IgD-negative memory B cell (primary cell): ENCODE measurements at regions not wholly inside any gene's neighbourhood (a gene's known extent, or its start where the extent isn't known, plus 50 kb on each side); places are given as distances from the start of the nearest gene placed in this dataset.
"Not testable (repeated sequence)": the region's sequence is repeated elsewhere in the genome, so short reads cannot be mapped to it uniquely, and the experiment has no call there.

Source experiments
- H3K27ac Mint-ChIP-seq, 3 donors: one replicate each; pipeline ENCODE4 v1.8.0; 2020 to 2022; ENCODE audit warnings: mild to moderate bottlenecking in 3 of 3, mixed read lengths in 3 of 3, moderate library complexity in 1 of 3
- H3K27me3 Mint-ChIP-seq: one replicate; pipeline ENCODE4 v1.8.0; 2021; ENCODE audit warnings: mixed read lengths
- H3K36me3 Mint-ChIP-seq: one replicate; pipeline ENCODE4 v1.8.0; 2020; ENCODE audit warnings: mild to moderate bottlenecking, mixed read lengths
- H3K4me1 Mint-ChIP-seq, 3 donors: one replicate each; pipeline ENCODE4 v1.8.0; 2020 to 2022; ENCODE audit warnings: mixed read lengths in 3 of 3, mild to moderate bottlenecking in 1 of 3
- H3K4me3 Mint-ChIP-seq, 4 donors: one replicate each; pipeline ENCODE4 v1.8.0; 2020 to 2022; ENCODE audit warnings: mild to moderate bottlenecking in 4 of 4, mixed read lengths in 4 of 4, moderate library complexity in 3 of 4
- H3K9me3 Mint-ChIP-seq, 3 donors: one replicate each; pipeline ENCODE4 v1.8.0; 2020 to 2021; ENCODE audit warnings: mixed read lengths in 3 of 3, mild to moderate bottlenecking in 1 of 3

DNA sequence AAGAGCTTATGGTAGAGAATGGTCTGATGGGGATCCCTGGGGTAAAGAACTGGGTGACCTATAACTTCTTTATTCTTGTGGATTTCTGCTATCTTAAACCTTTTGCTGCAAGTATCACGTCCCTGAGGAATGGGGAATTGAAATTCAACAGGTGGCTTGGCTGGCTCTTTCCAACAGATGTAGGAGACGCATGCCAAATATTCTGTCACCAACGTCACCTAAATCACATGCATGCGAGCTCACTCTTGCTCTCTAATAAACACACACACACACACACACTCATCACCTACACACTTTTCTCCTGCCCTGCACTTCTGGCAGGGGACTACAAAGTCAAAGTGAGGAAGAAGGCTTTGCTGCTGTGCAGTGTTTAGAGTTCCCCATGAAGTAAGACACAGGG is 145.8 kb upstream of the NECTIN3 start:
- Mint-ChIP-seq H3K27me3 (no peaks in the 10 kb centered on the region), H3K4me1 (no peaks in the 10 kb centered on the region), H3K36me3 (no peaks in the 10 kb centered on the region), H3K9me3 (no peaks in the 10 kb centered on the region), H3K4me3 (no peak overlapping the region), H3K27ac (no peak overlapping the region)

- no peak overlapping the region for H3K27ac Mint-ChIP-seq
- H3K4me3 Mint-ChIP-seq: no peak overlapping the region
- H3K27me3 Mint-ChIP-seq: peaks cover 1% of the 10 kb centered on the region
Observed at GRCh38 chr3:110928016-110928662, 143.5 kb upstream of the NECTIN3 start.

DNA sequence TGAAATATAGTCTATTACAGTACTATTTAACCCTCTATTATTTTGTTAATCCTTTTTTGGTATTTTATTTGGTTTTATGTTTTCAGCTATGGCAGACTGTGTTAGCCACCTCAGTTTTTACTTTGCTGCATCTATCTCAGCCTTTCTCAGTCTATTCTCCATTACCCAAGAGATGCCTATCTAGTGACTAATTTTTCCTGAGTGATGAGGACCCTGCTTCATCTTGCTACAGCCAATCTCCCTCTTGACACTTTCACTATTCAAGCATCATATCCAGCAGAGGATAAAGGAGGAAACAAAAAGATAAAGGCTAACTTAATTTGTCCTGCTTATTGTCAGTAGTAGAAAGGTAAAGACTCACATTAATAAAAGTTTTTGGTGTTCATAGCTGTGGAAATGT is 141.8 kb upstream of the NECTIN3 start:
- no peaks in the 10 kb centered on the region for H3K36me3 Mint-ChIP-seq
- peaks cover 1% of the 10 kb centered on the region for H3K27me3 Mint-ChIP-seq
- H3K4me3 Mint-ChIP-seq: no peak overlapping the region
- H3K9me3 Mint-ChIP-seq: no peaks in the 10 kb centered on the region
- no peak overlapping the region for H3K27ac Mint-ChIP-seq
- H3K4me1 Mint-ChIP-seq: no peaks in the 10 kb centered on the region

More at GRCh38 chr3:110928016-110928662, 143.5 kb upstream of the NECTIN3 start:
- Mint-ChIP-seq H3K9me3 (no peaks in the 10 kb centered on the region), H3K4me1 (no peaks in the 10 kb centered on the region), H3K36me3 (no peaks in the 10 kb centered on the region)

DNA sequence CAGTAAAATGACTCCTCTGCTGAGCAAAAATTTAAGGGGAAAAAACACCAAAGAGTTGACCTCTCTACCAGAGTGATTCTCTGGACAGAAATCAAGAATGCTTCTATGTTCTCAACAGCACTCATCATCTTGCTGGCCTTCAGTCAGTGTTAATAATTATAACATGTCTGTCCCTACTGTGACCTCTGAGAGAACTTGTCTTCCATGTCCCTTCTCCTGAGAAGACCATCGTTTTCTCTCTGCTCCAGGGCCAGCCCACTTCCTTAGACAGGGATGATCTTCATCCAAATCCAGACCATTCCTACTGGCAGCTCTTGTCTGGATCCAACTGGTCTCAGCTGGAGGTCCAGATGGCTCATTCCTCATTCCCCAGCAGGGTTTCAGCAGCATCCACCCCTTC is 139.0 kb upstream of the NECTIN3 start:
- Mint-ChIP-seq H3K27me3 (peaks cover 1% of the 10 kb centered on the region), H3K4me1 (no peaks in the 10 kb centered on the region), H3K9me3 (no peaks in the 10 kb centered on the region), H3K4me3 (no peak overlapping the region), H3K36me3 (no peaks in the 10 kb centered on the region), H3K27ac (no peak overlapping the region)

GRCh38 chr3:110933821-110934426 is 137.7 kb upstream of the NECTIN3 start:
- Mint-ChIP-seq H3K4me3 (no peak overlapping the region), H3K36me3 (no peaks in the 10 kb centered on the region), H3K4me1 (no peaks in the 10 kb centered on the region), H3K9me3 (no peaks in the 10 kb centered on the region), H3K27me3 (peaks cover 4% of the 10 kb centered on the region), H3K27ac (no peak overlapping the region)

GRCh38 chr3:110938629-110939028 is 133.0 kb upstream of the NECTIN3 start:
- peaks cover 1 to 8% (median 3%) of the 10 kb centered on the region in 3 donors for H3K9me3 Mint-ChIP-seq
- H3K4me1 Mint-ChIP-seq: no peaks in the 10 kb centered on the region
- H3K4me3 Mint-ChIP-seq: no peak overlapping the region
- H3K27me3 Mint-ChIP-seq: peaks cover 3% of the 10 kb centered on the region
- H3K27ac Mint-ChIP-seq: no peak overlapping the region
- H3K36me3 Mint-ChIP-seq: no peaks in the 10 kb centered on the region

- H3K27me3 Mint-ChIP-seq: peaks cover 3% of the 10 kb centered on the region
- H3K27ac Mint-ChIP-seq: no peak overlapping the region
- H3K36me3 Mint-ChIP-seq: no peaks in the 10 kb centered on the region
Observed at GRCh38 chr3:110940055-110940454, 131.6 kb upstream of the NECTIN3 start.

DNA sequence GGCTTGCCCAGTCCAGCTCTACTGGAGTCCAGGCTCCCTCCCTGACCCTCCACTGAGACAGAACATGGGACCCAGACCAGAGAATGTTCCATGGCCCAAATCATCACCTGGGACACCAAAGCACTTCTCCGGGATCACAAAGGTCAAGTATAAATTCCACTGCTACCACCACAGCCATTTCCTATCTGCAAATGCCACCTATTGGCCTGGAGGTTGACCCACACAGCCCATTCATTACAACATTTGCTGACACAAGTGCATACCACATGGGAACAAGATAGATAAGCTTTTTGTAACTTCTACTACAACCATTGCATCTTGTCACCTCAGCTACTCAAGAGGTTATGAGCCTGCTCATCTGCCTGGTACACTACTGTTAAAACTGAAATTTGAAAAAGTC is 126.8 kb upstream of the NECTIN3 start:
- H3K9me3 Mint-ChIP-seq: peaks cover 8 to 50% (median 14%) of the 10 kb centered on the region in 3 donors
- H3K27ac Mint-ChIP-seq: no peak overlapping the region
- H3K36me3 Mint-ChIP-seq: peaks cover 1% of the 10 kb centered on the region

More at GRCh38 chr3:110940055-110940454, 131.6 kb upstream of the NECTIN3 start:
- Mint-ChIP-seq H3K4me3 (no peak overlapping the region), H3K9me3 (peaks cover 3 to 17% (median 3%) of the 10 kb centered on the region in 3 donors), H3K4me1 (no peaks in the 10 kb centered on the region)

GRCh38 chr3:110946810-110947209 is 124.8 kb upstream of the NECTIN3 start:
- Mint-ChIP-seq H3K27me3 (no peaks in the 10 kb centered on the region), H3K9me3 (peaks cover 7 to 58% (median 13%) of the 10 kb centered on the region in 3 donors), H3K4me1 (no peaks in the 10 kb centered on the region), H3K36me3 (peaks cover 3% of the 10 kb centered on the region), H3K4me3 (no peak overlapping the region), H3K27ac (no peak overlapping the region)

More for the DNA sequence above, 126.8 kb upstream of the NECTIN3 start:
- H3K4me1 Mint-ChIP-seq: no peaks in the 10 kb centered on the region
- peak overlapping the region in 1 of 4 donors; percentile 41 for H3K4me3 Mint-ChIP-seq
- no peaks in the 10 kb centered on the region for H3K27me3 Mint-ChIP-seq

DNA sequence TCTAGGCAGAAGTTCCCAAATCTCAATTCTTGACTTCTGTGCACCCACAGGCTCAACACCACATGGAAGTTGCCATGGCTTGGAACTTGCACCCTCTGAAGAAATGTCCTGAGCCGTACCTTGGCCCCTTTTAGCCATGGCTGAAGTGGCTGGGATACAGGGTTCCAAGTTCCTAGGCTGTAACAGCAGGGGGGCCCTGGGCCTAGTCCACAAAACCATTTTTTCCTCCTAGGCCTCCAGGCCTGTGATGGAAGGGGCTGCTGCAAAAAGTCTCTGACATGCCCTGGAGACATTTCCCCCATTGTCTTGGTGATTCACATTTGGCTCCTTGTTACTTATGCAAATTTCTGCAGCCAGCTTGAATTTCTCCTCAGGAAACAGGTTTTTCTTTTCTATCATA is 122.4 kb upstream of the NECTIN3 start:
- H3K4me3 Mint-ChIP-seq, H3K36me3 Mint-ChIP-seq, H3K4me1 Mint-ChIP-seq, H3K27me3 Mint-ChIP-seq, H3K27ac Mint-ChIP-seq: not testable (repeated sequence)
- peaks cover 9 to 52% (median 12%) of the 10 kb centered on the region in 3 donors for H3K9me3 Mint-ChIP-seq

GRCh38 chr3:110955301-110955880 is 116.2 kb upstream of the NECTIN3 start:
- H3K4me1 Mint-ChIP-seq: no peaks in the 10 kb centered on the region
- no peaks in the 10 kb centered on the region for H3K27me3 Mint-ChIP-seq
- peaks cover 2 to 8% (median 3%) of the 10 kb centered on the region in 3 donors for H3K9me3 Mint-ChIP-seq
- H3K4me3 Mint-ChIP-seq: no peak overlapping the region
- no peak overlapping the region for H3K27ac Mint-ChIP-seq
- H3K36me3 Mint-ChIP-seq: no peaks in the 10 kb centered on the region

- H3K27ac Mint-ChIP-seq: no peak overlapping the region
Observed at GRCh38 chr3:110956081-110956480, 115.5 kb upstream of the NECTIN3 start.

DNA sequence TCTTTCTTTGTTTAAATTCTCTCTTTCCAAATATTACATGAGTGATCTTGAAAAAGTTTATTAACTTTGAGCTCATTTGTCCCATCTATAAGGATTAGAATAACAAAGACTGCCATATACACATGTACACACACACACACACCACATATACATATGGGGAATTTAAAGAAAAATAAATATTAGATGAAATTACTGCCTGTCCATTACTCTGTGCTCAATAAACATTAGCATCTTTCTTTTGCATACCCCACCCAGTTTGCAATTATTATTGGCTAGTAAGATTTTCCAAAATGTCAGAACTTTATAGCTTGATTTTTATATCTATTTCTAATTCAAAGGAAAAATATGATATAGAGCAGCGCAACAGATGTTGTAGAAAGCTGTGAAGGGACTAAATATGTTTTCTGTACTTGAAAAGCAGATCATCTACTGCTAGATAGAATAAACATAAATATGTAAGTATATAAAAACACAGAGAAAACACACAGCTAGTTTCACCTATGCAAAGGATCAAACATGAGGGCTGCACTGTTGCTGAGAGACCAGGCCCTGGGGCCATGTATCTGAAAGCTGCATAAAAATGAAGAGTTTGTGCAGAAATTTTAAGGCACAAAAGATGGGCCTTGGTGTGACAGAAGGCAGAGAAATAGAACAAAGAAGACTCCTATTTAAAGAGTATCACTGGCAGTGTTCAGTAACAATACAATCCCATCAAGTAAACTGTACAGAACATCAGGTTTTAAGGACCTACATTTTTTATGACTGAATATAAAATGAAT is 114.2 kb upstream of the NECTIN3 start:
- Mint-ChIP-seq H3K4me3 (no peak overlapping the region), H3K9me3 (peaks cover 2 to 10% (median 5%) of the 10 kb centered on the region in 3 donors), H3K27ac (no peak overlapping the region), H3K27me3 (no peaks in the 10 kb centered on the region), H3K36me3 (no peaks in the 10 kb centered on the region), H3K4me1 (no peaks in the 10 kb centered on the region)

More at GRCh38 chr3:110956081-110956480, 115.5 kb upstream of the NECTIN3 start:
- Mint-ChIP-seq H3K4me3 (no peak overlapping the region), H3K4me1 (no peaks in the 10 kb centered on the region), H3K9me3 (peaks cover 2 to 5% (median 4%) of the 10 kb centered on the region in 3 donors), H3K36me3 (no peaks in the 10 kb centered on the region), H3K27me3 (no peaks in the 10 kb centered on the region)

- Mint-ChIP-seq H3K9me3 (peaks cover 1 to 9% (median 2%) of the 10 kb centered on the region in 3 donors), H3K27ac (no peak overlapping the region), H3K36me3 (no peaks in the 10 kb centered on the region), H3K4me3 (no peak overlapping the region), H3K27me3 (no peaks in the 10 kb centered on the region), H3K4me1 (no peaks in the 10 kb centered on the region)
Observed at GRCh38 chr3:110958313-110959147, 113.1 kb upstream of the NECTIN3 start.
